PC-3 (cell line): ENCODE measurements at regions not wholly inside any gene's neighbourhood (a gene's known extent, or its start where the extent isn't known, plus 50 kb on each side); places are given as distances from the start of the nearest gene placed in this dataset.

Experiments used
- ATAC-seq: fragments of 200-7000 bp; cut with Tn5 transposase; 2 replicates; pipeline ENCODE4 v1.9.1; 2020; ENCODE audit warnings: mild to moderate bottlenecking, moderate library complexity
- BruUV-seq: library from RNA; stranded (reverse); fragments of 400-500 nt; replicated peaks from 2 replicates; lab custom pipeline; 2021; lab: Mats Ljungman, UMichigan
- CTCF ChIA-PET: fragments of 300-600 bp; sonication (Branson Sonifier 250); formaldehyde crosslinking; loops from one replicate; lab custom pipeline; 2022; ENCODE audit warnings: antibody characterized with exemption; lab: Charles Lee
- POLR2A ChIA-PET: fragments of 300-600 bp; sonication (Branson Sonifier 250); formaldehyde crosslinking; loops from one replicate; lab custom pipeline; 2022; ENCODE audit warnings: antibody characterized with exemption; ENCODE audit not compliant: unreplicated experiment; lab: Charles Lee
- DNase-seq: peaks from one replicate; pipeline ENCODE4 v3.0.0-alpha.2; 2015
- H2AFZ ChIP-seq: fragments of 300-600 bp; sonication (generic); 2 replicates; pipeline ENCODE4 v1.6.0; 2016; ENCODE audit warnings: antibody characterized with exemption, low read length
- H3F3A ChIP-seq: fragments of 300-600 bp; sonication (generic); one replicate; pipeline ENCODE4 v1.6.0; 2017; ENCODE audit warnings: antibody characterized with exemption, low read length, control low read depth, mild to moderate bottlenecking; ENCODE audit not compliant: unreplicated experiment
- H3K27ac ChIP-seq: fragments of 300-600 bp; sonication (generic); 2 replicates; pipeline ENCODE4 v1.5.1; 2016; ENCODE audit warnings: mild to moderate bottlenecking, low read length
- H3K27me3 ChIP-seq: fragments of 300-600 bp; sonication (generic); 2 replicates; pipeline ENCODE4 v1.6.1; 2016; ENCODE audit warnings: low read length, mixed read lengths
- H3K36me3 ChIP-seq: fragments of 300-600 bp; sonication (generic); 2 replicates; pipeline ENCODE4 v1.6.1; 2016; ENCODE audit warnings: low read depth, mixed run types, low read length, mixed read lengths
- H3K4me1 ChIP-seq: fragments of 300-600 bp; sonication (generic); 2 replicates; pipeline ENCODE4 v1.5.1; 2016; ENCODE audit warnings: low read length; ENCODE audit not compliant: insufficient read depth
- H3K4me2 ChIP-seq: fragments of 300-600 bp; sonication (generic); 2 replicates; pipeline ENCODE4 v1.6.0; 2016; ENCODE audit warnings: low read length
- H3K4me3 ChIP-seq: fragments of 300-600 bp; sonication (generic); 2 replicates; pipeline ENCODE4 v1.5.1; 2016; ENCODE audit warnings: mild to moderate bottlenecking, low read length, mixed read lengths
- H3K79me2 ChIP-seq: fragments of 300-600 bp; sonication (generic); 2 replicates; pipeline ENCODE4 v1.6.1; 2017; ENCODE audit warnings: low read length, mixed read lengths
- H3K9ac ChIP-seq: fragments of 300-600 bp; sonication (generic); 2 replicates; pipeline ENCODE4 v1.6.0; 2016; ENCODE audit warnings: mild to moderate bottlenecking, low read length
- H3K9me2 ChIP-seq: fragments of 300-600 bp; sonication (generic); replicated peaks from 2 replicates; pipeline ENCODE4 v1.6.1; 2016; ENCODE audit warnings: mixed run types, low read length, mixed read lengths
- H3K9me3 ChIP-seq: fragments of 300-600 bp; sonication (generic); 2 replicates; pipeline ENCODE4 v1.6.1; 2016; ENCODE audit warnings: low read length, mixed read lengths
- H4K20me1 ChIP-seq: fragments of 300-600 bp; sonication (generic); 2 replicates; pipeline ENCODE4 v1.6.1; 2016; ENCODE audit warnings: low read length, mixed read lengths
- CTCF ChIP-seq: fragments of 300-600 bp; sonication (generic); conservative IDR thresholded peaks from 2 replicates; pipeline ENCODE4 v1.5.1; 2017; ENCODE audit warnings: antibody characterized with exemption, low read depth, mild to moderate bottlenecking, low read length
- EZH2 ChIP-seq: fragments of 300-600 bp; sonication (generic); IDR thresholded peaks from one replicate; pipeline ENCODE4 v1.6.1; 2017; ENCODE audit warnings: antibody characterized with exemption, mild to moderate bottlenecking, low read length; ENCODE audit not compliant: unreplicated experiment
- EZH2phosphoT487 ChIP-seq: fragments of 300-600 bp; sonication (generic); IDR thresholded peaks from 2 replicates; pipeline ENCODE4 v1.6.1; 2018; ENCODE audit warnings: mild to moderate bottlenecking, antibody characterized with exemption, low read length, borderline replicate concordance
- intact Hi-C: fragments of 100-400 bp; cut with micrococcal nuclease; formaldehyde crosslinking; loops from 2 replicates; pipeline ENCODE4 v1.9.0; 2023

- ATAC-seq, result no peak
- H3K36me3 ChIP-seq, result no peaks in the 10 kb centered on the region
- no peaks in the 10 kb centered on the region for H3K4me1 ChIP-seq
- no peak for TF ChIP-seq CTCF
- no peak for TF ChIP-seq EZH2
- TF ChIP-seq EZH2phosphoT487, result no peak
- H3K9ac ChIP-seq, result no peak overlapping the region
- no peak for DNase-seq
- no peaks in the 10 kb centered on the region for H3K79me2 ChIP-seq
- no peak overlapping the region for H3K4me2 ChIP-seq
- ChIA-PET CTCF (no interaction called here), POLR2A (no interaction called here)
- H2AFZ ChIP-seq, result no peak overlapping the region
- H4K20me1 ChIP-seq, result no peaks in the 10 kb centered on the region
- H3K4me3 ChIP-seq, result no peak overlapping the region
- intact Hi-C loops, result no loop called here
- no peaks in the 10 kb centered on the region for H3K9me2 ChIP-seq
- BruUV-seq, result no TSS peak
- H3K27ac ChIP-seq, result no peak overlapping the region
- H3F3A ChIP-seq, result no peaks in the 10 kb centered on the region
- no peaks in the 10 kb centered on the region for H3K27me3 ChIP-seq
- H3K9me3 ChIP-seq, result no peaks in the 10 kb centered on the region
These were observed 124.9 kb upstream of the TAPT1 start for GRCh38 chr4:16351161-16351560.

- Histone ChIP-seq H4K20me1 (no peaks in the 10 kb centered on the region), H3K27ac (no peak overlapping the region), H3K9me3 (no peaks in the 10 kb centered on the region), H3K4me1 (no peaks in the 10 kb centered on the region), H3K27me3 (no peaks in the 10 kb centered on the region), H3K79me2 (no peaks in the 10 kb centered on the region), H3K36me3 (no peaks in the 10 kb centered on the region), H3K4me3 (no peak overlapping the region), H3K4me2 (no peak overlapping the region), H3F3A (no peaks in the 10 kb centered on the region), H3K9ac (no peak overlapping the region), H2AFZ (no peak overlapping the region), H3K9me2 (no peaks in the 10 kb centered on the region)
- POLR2A ChIA-PET, result no interaction called here
- no peak for TF ChIP-seq EZH2phosphoT487
- TF ChIP-seq CTCF, result no peak
- TF ChIP-seq EZH2, result no peak
- DNase-seq, result no peak
- CTCF ChIA-PET, result no interaction called here
- intact Hi-C loops, result no loop called here
- ATAC-seq, result no peak
- BruUV-seq, result no TSS peak
These were observed 118.6 kb upstream of the TAPT1 start for GRCh38 chr4:16344853-16345252.

GRCh38 chr4:16337936-16338335 is 111.7 kb upstream of the TAPT1 start:
- no peak overlapping the region for H3K4me3 ChIP-seq
- DNase-seq (peak; percentile 81), ATAC-seq (peak; percentile 91)
- H3K79me2 ChIP-seq, result no peaks in the 10 kb centered on the region
- H3K36me3 ChIP-seq, result no peaks in the 10 kb centered on the region
- no peaks in the 10 kb centered on the region for H3K27me3 ChIP-seq
- no peaks in the 10 kb centered on the region for H3K9me2 ChIP-seq
- intact Hi-C loops, result no loop called here
- CTCF ChIA-PET, result no interaction called here
- POLR2A ChIA-PET, result no interaction called here
- H3F3A ChIP-seq, result peaks cover 3% of the 10 kb centered on the region
- H4K20me1 ChIP-seq, result no peaks in the 10 kb centered on the region
- H2AFZ ChIP-seq, result no peak overlapping the region
- no peak overlapping the region for H3K9ac ChIP-seq
- TF ChIP-seq CTCF (no peak), EZH2 (no peak), EZH2phosphoT487 (no peak)
- peaks cover 5% of the 10 kb centered on the region; the same call in 1 of the 2 replicates for H3K4me1 ChIP-seq
- H3K4me2 ChIP-seq, result no peak overlapping the region
- no peak overlapping the region for H3K27ac ChIP-seq
- BruUV-seq, result no TSS peak
- no peaks in the 10 kb centered on the region for H3K9me3 ChIP-seq
